Ovary (tissue), 7 donors: ENCODE measurements at regions not wholly inside any gene's neighbourhood (a gene's known extent, or its start where the extent isn't known, plus 50 kb on each side); places are given as distances from the start of the nearest gene placed in this dataset.

Experiments used
- DNase-seq, 5 donors: peaks; one replicate each; pipeline ENCODE4 v3.0.0-alpha.2; 2019 to 2020
- H3K27ac ChIP-seq, 2 donors: fragments of 200-600 bp; one replicate each; pipeline versions ENCODE4 v1.5.1 to v1.8.0; 2019 to 2022
- H3K27me3 ChIP-seq: fragments of 200-600 bp; one replicate; pipeline ENCODE4 v1.8.0; 2022
- H3K36me3 ChIP-seq: fragments of 200-600 bp; sonication (generic); one replicate; pipeline ENCODE4 v1.5.1; 2019
- H3K4me1 ChIP-seq: one replicate; pipeline ENCODE4 v1.8.1; 2013; ENCODE audit warnings: mild to moderate bottlenecking, moderate library complexity; ENCODE audit not compliant: insufficient read depth
- H3K4me3 ChIP-seq: fragments of 200-600 bp; sonication (generic); one replicate; pipeline ENCODE4 v1.5.1; 2017
- H3K9me3 ChIP-seq, 2 donors: fragments of 200-600 bp in 1 of 2; sonication (generic) in 1 of 2; one replicate each; pipeline versions ENCODE4 v1.5.1 to v1.8.1; 2013 to 2019; ENCODE audit warnings: mild to moderate bottlenecking in 1 of 2, moderate library complexity in 1 of 2
- EP300 ChIP-seq: sonication (generic); formaldehyde crosslinking; IDR thresholded peaks from one replicate; pipeline ENCODE4 v1.6.1; 2017; ENCODE audit warnings: antibody characterized with exemption
- POLR2A ChIP-seq: fragments of 450-650 bp; IDR thresholded peaks from one replicate; pipeline ENCODE4 v1.6.1; 2017; ENCODE audit warnings: antibody characterized with exemption, mild to moderate bottlenecking, moderate library complexity
- WGBS, 3 donors: extraction: QIAGEN DNeasy Blood & Tissue Kit in 1 of 3; methylation state at CpG; one replicate each; pipeline versions ENCODE4 v1.1.5 to v1.1.7; 2013 to 2017; 5-methylcytosine and 5-hydroxymethylcytosine counted together
- intact Hi-C, 4 donors: fragments of 100-400 bp; cut with DNase I; formaldehyde crosslinking; loops; one replicate each; pipeline versions ENCODE4 v1.11.0 to v1.15.1; 2022 to 2023
- TF ChIP-seq, protein P1 (sequence below), 3 donors: fragments of 450-650 bp in 2 of 3; fragments of 200-600 bp in 1 of 3; IDR thresholded peaks; one replicate each; pipeline versions ENCODE4 v1.5.1 to v1.8.0; 2016 to 2022; ENCODE audit warnings: antibody characterized with exemption in 3 of 3, mild to moderate bottlenecking in 1 of 3
- donor health status: DM: no; HTN: no; CAD: no; lungs with moderate emphysema.
- donor health status: DM: no; HTN: no; CAD: no.
- donor health status: Bipolar disorder and iron deficiency.
- donor health status: DM: no; HTN: no; CAD: no.
- donor health status: DM: yes; HTN: yes; CAD: no.

DNA sequence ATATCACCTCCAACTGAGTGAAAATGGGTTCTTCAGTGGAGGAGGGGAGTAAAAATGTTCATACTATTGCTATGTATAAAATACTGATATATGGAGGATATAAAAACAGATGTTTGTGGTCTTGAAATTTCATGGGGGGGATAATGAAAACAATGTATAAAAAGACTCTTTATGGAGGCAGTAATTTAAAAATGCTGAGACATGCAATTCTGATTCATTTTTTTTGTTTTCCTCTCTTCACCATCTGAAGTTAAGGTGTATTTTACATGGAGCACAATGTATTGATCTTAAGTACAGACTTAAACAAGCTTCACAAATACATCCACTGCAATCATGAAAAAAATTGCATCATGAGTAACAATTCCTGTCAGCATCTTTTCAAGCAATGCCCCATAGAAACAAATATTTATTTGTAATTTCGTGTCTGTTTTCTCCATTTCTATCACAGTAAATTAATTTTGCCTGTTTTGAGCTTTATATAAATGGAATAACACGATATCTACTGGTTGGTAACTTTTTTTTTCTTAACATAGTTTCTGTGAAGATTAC, 393.2 kb upstream of the ZNF804A start:
- intact Hi-C loops = no loop called here
- 81 to 83% (median 81%) methylated on average over 2 of the region's 2 CpGs for WGBS, 3 donors
- TF ChIP-seq, protein P1, sequence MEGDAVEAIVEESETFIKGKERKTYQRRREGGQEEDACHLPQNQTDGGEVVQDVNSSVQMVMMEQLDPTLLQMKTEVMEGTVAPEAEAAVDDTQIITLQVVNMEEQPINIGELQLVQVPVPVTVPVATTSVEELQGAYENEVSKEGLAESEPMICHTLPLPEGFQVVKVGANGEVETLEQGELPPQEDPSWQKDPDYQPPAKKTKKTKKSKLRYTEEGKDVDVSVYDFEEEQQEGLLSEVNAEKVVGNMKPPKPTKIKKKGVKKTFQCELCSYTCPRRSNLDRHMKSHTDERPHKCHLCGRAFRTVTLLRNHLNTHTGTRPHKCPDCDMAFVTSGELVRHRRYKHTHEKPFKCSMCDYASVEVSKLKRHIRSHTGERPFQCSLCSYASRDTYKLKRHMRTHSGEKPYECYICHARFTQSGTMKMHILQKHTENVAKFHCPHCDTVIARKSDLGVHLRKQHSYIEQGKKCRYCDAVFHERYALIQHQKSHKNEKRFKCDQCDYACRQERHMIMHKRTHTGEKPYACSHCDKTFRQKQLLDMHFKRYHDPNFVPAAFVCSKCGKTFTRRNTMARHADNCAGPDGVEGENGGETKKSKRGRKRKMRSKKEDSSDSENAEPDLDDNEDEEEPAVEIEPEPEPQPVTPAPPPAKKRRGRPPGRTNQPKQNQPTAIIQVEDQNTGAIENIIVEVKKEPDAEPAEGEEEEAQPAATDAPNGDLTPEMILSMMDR (IDR thresholded peaks at IDR 0.05) = no peak
- TF ChIP-seq POLR2A (no peak), EP300 (no peak)
- no peak for DNase-seq
- H3K9me3 ChIP-seq = no peaks in the 10 kb centered on the region
- no peak overlapping the region for H3K4me3 ChIP-seq
- H3K27ac ChIP-seq = no peak overlapping the region
- no peaks in the 10 kb centered on the region for H3K4me1 ChIP-seq
- peaks cover 2% of the 10 kb centered on the region for H3K27me3 ChIP-seq
- H3K36me3 ChIP-seq = no peaks in the 10 kb centered on the region

DNA sequence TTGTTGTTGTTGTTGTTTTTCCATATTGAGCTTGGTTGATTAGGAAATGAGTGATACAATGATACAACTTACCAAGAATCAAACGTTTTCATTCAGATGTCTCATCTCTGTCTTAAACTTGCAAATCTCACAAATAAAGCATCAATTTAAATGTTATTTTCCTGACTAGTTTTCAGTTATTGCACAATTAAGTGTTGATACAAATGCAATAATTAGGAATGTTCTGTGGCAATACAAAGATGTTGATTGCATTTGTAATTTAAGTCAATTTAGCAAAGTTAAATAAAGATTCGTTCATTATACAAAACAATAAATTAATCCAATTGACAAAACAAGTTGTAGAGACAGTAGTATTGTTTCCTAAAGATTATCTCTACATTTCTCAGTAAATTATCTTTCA, 392.3 kb upstream of the ZNF804A start:
- TF ChIP-seq, protein P1 (IDR thresholded peaks at IDR 0.05) = no peak
- TF ChIP-seq POLR2A = no peak
- TF ChIP-seq EP300 = no peak
- intact Hi-C loops = no loop called here
- H3K27me3 ChIP-seq = peaks cover 2% of the 10 kb centered on the region
- H3K27ac ChIP-seq = no peak overlapping the region
- DNase-seq = no peak
- H3K9me3 ChIP-seq = no peaks in the 10 kb centered on the region
- no peaks in the 10 kb centered on the region for H3K36me3 ChIP-seq
- H3K4me3 ChIP-seq = no peak overlapping the region
- 71 to 78% (median 73%) methylated on average over 2 of the region's 2 CpGs for WGBS, 3 donors
- H3K4me1 ChIP-seq = no peaks in the 10 kb centered on the region

DNA sequence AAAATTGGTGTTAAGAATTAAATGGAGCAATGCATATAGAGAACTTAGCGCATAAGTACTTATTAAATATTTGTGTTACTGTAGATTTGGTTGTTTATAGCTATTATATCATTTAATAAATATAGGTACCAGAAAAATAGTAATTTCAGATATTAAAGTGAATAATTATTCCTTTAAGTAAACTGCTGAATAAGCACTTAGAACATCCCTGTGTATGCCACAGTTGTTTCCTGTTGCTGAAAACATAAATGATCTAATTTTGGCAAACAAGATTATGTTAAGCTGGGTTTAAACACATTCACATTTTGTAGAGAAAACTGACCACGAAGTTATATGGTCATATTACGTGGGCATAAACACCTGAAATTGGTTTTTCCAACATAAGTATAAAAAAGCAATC, 388.0 kb upstream of the ZNF804A start:
- no peaks in the 10 kb centered on the region for H3K4me1 ChIP-seq
- no peak overlapping the region for H3K4me3 ChIP-seq
- no peak for DNase-seq
- 62 to 82% (median 71%) methylated on average over 3 of the region's 3 CpGs for WGBS, 3 donors
- H3K9me3 ChIP-seq = no peaks in the 10 kb centered on the region
- no peak overlapping the region for H3K27ac ChIP-seq
- H3K27me3 ChIP-seq = peaks cover 2% of the 10 kb centered on the region
- no peaks in the 10 kb centered on the region for H3K36me3 ChIP-seq
- TF ChIP-seq EP300 (no peak), POLR2A (no peak)
- TF ChIP-seq, protein P1 (IDR thresholded peaks at IDR 0.05) = no peak
- intact Hi-C loops = no loop called here

DNA sequence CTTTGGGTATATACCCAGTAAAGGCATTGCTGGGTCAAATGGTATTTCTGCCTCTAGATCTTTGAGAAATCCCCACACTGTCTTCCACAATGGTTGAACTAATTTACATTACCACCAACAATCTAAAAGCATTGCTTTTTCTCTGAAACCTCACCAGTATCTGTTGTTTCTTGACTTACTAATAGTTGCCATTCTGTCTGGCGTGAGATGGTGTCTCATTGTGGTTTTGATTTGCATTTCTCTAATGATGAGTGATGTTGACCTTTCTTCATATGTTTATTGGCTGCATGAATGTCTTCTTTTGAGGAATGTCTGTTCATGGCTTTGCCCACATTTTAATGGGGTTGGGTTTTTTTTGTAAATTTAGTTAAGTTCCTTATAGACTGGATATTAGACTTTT, 382.6 kb upstream of the ZNF804A start:
- Histone ChIP-seq H3K27me3 (no peaks in the 10 kb centered on the region), H3K36me3 (no peaks in the 10 kb centered on the region), H3K27ac (no peak overlapping the region), H3K4me3 (no peak overlapping the region), H3K4me1 (no peaks in the 10 kb centered on the region), H3K9me3 (no peaks in the 10 kb centered on the region)
- 96 to 100% (median 96%) methylated on average over 1 of the region's 1 CpG for WGBS, 3 donors
- TF ChIP-seq EP300 = no peak
- TF ChIP-seq, protein P1 (IDR thresholded peaks at IDR 0.05) = no peak
- no peak for DNase-seq
- intact Hi-C loops = no loop called here
